ENCODE measurements at regions not wholly inside any gene's neighbourhood (a gene's known extent, or its start where the extent isn't known, plus 50 kb on each side); places are given as distances from the start of the nearest gene placed in this dataset.

- DNase-seq: no peak
- Histone ChIP-seq H3F3A (replicated peaks; ENCODE audit: insufficient read depth) (no peaks in the 10 kb centered on the region), H2AFZ (ENCODE audit: low read depth) (no peak overlapping the region), H3K9me3 (no peaks in the 10 kb centered on the region), H3K4me2 (no peak overlapping the region), H3K9ac (no peak overlapping the region), H3K9me2 (no peaks in the 10 kb centered on the region), H3K79me2 (ENCODE audit: insufficient read depth) (no peaks in the 10 kb centered on the region), H3K36me3 (replicated peaks in 1 of 2; ENCODE audit: control insufficient read depth in 1 of 2, insufficient read depth in 2 of 2, low read length in 1 of 2) (no peaks in the 10 kb centered on the region), H3K4me1 (ENCODE audit: control insufficient read depth in 1 of 2, insufficient read depth in 2 of 2, low read depth in 1 of 2, low read length in 1 of 2) (no peaks in the 10 kb centered on the region; a peak in 1 of 4 replicates), H3K27ac (ENCODE audit: low read depth in 2 of 2, low read length in 1 of 2) (no peak overlapping the region), H4K20me1 (ENCODE audit: insufficient read depth) (no peaks in the 10 kb centered on the region), H3K4me3 (ENCODE audit: low read depth in 2 of 2, low read length in 1 of 2) (no peak overlapping the region), H3K27me3 (ENCODE audit: insufficient read depth) (no peaks in the 10 kb centered on the region)
- 85% methylated on average over 2 of the region's 2 CpGs for WGBS (ENCODE audit: low lambda C conversion rate)
- TF ChIP-seq ELF1 (IDR thresholded peaks at IDR 0.05) (no peak), RCOR1 (IDR thresholded peaks at IDR 0.05; ENCODE audit: low read length) (no peak), FOSL2 (IDR thresholded peaks at IDR 0.05; ENCODE audit: borderline replicate concordance, low read depth) (no peak), GATA2 (CRISPR knock-in tag; IDR thresholded peaks at IDR 0.05) (no peak), ZBTB33 (IDR thresholded peaks at IDR 0.05; ENCODE audit: borderline replicate concordance, low read depth) (no peak), REST (IDR thresholded peaks at IDR 0.05; ENCODE audit: low read depth, low read length) (no peak), POLR2AphosphoS5 (IDR thresholded peaks at IDR 0.05; ENCODE audit: low read depth, low read length) (no peak), NRF1 (IDR thresholded peaks at IDR 0.05; ENCODE audit: low read depth, low read length) (no peak), CHD2 (IDR thresholded peaks at IDR 0.05; ENCODE audit: low read length, partially characterized antibody) (no peak), GABPA (IDR thresholded peaks at IDR 0.05; ENCODE audit: low read depth) (no peak), JUND (IDR thresholded peaks at IDR 0.05) (no peak), FOXJ3 (CRISPR knock-in tag; IDR thresholded peaks at IDR 0.05) (no peak)
- TF ChIP-seq, protein P1, sequence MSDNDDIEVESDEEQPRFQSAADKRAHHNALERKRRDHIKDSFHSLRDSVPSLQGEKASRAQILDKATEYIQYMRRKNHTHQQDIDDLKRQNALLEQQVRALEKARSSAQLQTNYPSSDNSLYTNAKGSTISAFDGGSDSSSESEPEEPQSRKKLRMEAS (IDR thresholded peaks at IDR 0.05; ENCODE audit: low read depth): no peak
- TF ChIP-seq, protein P2, sequence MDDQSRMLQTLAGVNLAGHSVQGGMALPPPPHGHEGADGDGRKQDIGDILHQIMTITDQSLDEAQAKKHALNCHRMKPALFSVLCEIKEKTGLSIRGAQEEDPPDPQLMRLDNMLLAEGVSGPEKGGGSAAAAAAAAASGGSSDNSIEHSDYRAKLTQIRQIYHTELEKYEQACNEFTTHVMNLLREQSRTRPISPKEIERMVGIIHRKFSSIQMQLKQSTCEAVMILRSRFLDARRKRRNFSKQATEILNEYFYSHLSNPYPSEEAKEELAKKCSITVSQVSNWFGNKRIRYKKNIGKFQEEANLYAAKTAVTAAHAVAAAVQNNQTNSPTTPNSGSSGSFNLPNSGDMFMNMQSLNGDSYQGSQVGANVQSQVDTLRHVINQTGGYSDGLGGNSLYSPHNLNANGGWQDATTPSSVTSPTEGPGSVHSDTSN (IDR thresholded peaks at IDR 0.05): no peak
- ChIA-PET CTCF (interaction anchor here (1.2 kb wide), 1 partner anchor 11 kb away, joined by 3 read pairs; no protein-coding TSS in a partner anchor), POLR2A (no interaction called here)
These were observed 529.7 kb upstream of the BOD1L1 start for GRCh38 chr4:14157262-14157661.

All from SK-N-SH (cell line).